VCaP (cell line): ENCODE measurements at regions not wholly inside any gene's neighbourhood (a gene's known extent, or its start where the extent isn't known, plus 50 kb on each side); places are given as distances from the start of the nearest gene placed in this dataset.

ENCODE experiments used
- H3K27ac ChIP-seq: fragments of 450-650 bp; 2 replicates; pipeline ENCODE4 v1.5.1; 2017
- TF ChIP-seq, protein P1 (sequence below): fragments of 450-650 bp; conservative IDR thresholded peaks from 2 replicates; pipeline ENCODE4 v1.5.1; 2017; ENCODE audit warnings: mild to moderate bottlenecking, moderate library complexity

DNA sequence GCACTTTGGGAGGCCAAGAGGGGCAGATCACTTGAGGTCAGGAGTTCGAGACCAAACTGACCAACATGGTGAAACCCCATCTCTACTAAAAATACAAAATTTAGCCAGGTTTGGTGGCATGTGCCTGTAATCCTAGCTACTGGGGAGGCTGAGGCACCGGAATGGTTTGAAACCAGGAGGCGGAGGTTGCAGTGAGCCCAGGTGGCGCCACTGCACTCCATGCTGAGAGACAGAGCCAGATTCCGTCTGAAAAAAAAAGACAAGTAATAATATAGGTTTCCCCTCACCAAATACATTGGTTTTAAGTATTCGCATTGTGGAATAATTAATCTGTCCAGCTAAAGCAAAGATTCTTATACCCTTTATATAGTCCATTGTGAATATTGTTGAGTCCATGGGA, 1544.6 kb downstream of the OLFM4 start:
- TF ChIP-seq, protein P1, sequence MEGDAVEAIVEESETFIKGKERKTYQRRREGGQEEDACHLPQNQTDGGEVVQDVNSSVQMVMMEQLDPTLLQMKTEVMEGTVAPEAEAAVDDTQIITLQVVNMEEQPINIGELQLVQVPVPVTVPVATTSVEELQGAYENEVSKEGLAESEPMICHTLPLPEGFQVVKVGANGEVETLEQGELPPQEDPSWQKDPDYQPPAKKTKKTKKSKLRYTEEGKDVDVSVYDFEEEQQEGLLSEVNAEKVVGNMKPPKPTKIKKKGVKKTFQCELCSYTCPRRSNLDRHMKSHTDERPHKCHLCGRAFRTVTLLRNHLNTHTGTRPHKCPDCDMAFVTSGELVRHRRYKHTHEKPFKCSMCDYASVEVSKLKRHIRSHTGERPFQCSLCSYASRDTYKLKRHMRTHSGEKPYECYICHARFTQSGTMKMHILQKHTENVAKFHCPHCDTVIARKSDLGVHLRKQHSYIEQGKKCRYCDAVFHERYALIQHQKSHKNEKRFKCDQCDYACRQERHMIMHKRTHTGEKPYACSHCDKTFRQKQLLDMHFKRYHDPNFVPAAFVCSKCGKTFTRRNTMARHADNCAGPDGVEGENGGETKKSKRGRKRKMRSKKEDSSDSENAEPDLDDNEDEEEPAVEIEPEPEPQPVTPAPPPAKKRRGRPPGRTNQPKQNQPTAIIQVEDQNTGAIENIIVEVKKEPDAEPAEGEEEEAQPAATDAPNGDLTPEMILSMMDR, result no peak
- H3K27ac ChIP-seq, result no peak overlapping the region

DNA sequence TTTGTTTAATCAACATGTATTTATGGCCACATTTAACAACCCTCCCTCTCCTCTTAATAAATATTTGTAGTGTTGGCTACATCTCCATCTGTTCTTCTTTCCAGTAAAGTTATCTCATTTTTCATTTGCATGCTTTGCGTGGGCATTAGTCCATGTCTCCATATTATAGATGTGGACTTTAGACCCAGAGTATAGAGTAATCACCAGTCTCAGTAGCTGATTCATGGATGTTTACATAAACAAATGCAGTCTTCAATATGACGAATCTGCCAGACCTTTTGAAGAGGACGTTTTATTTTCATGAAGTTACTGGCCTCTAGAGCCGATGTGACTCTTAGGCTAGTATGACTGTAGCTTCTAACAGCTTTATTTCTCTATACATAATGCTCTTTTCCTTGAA, 1546.2 kb downstream of the OLFM4 start:
- TF ChIP-seq, protein P1, result no peak
- H3K27ac ChIP-seq, result no peak overlapping the region

DNA sequence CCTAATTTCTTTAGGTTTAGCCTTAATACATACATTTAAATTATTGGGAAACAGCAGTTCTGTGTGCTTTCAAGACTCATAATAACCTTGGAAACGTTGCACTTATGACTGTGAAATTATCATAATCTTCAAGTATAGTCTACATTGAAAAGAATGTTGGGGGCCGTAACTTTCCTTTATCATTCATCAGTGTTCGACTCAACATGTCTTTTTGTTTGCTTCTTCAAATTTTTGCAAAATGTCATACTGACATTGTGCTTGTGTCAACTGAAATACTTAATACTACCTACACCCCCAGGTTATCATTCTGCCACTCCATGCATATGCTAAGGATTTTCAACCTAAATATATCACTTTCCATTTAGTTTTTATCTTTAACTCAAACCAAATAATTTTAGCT, 1562.9 kb downstream of the OLFM4 start:
- TF ChIP-seq, protein P1, result no peak
- no peak overlapping the region for H3K27ac ChIP-seq

DNA sequence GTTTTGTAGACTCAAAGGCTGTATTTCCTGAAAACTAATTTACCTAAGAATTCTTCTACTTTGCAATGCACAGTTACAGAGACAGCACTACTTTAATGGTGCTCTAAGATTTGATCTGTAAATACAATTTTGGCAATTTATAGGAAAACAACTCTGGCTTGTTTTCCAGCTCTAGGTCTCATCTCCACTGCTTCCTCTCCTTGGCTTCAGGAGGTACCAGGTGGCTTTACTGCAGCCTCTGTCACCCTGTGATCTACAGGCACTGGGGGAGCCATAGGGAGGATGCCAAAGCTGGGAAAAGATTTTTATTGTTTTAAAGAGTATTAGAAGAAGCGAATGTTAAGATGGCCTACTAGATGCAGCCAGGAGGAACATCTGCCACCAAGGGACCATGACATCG, 1563.6 kb downstream of the OLFM4 start:
- TF ChIP-seq, protein P1, result no peak
- no peak overlapping the region for H3K27ac ChIP-seq

DNA sequence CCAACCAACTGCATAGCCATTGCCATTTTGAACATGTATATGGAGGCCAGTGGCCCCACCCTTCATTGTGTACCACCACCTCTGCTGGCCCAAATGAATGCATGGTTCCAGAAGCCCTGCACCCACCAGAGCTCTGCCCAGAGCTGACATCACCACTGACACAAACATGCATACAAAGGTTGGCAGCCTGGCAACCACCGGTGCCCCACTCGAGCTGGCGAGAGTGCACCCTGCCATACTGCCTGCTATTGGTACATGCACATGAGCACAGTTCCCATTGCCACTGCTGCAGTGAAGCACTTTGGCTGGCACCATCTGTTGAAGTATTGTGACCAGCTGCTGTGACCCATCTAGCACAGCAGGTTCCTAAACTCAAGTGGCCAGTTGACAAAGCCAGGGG, 1564.9 kb downstream of the OLFM4 start:
- no peak overlapping the region for H3K27ac ChIP-seq
- TF ChIP-seq, protein P1, result no peak

DNA sequence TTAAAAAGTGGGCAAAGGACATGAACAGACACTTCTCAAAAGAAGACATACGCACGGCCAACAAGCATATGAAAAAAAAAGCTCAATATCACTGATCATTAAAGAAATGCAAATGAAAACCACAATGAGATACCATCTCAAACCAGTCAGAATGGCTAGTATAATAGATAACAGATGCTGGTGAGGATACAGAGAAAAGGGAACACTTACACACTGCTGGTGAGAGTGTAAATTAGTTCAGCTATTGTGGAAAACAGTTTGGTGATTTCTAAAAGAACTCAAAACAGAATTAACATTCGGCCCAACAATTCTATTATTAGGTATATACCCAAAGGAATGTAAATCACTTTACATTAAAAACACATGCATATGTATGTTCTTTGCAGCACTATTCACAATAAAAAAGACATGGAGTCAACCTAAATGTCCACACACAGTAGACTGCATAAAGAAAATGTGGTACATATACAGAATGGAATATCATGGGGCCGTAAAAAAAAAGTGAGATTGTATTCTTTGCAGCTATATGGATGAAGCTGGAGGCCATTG, 1569.0 kb downstream of the OLFM4 start:
- TF ChIP-seq, protein P1, result no peak
- H3K27ac ChIP-seq, result no peak overlapping the region

DNA sequence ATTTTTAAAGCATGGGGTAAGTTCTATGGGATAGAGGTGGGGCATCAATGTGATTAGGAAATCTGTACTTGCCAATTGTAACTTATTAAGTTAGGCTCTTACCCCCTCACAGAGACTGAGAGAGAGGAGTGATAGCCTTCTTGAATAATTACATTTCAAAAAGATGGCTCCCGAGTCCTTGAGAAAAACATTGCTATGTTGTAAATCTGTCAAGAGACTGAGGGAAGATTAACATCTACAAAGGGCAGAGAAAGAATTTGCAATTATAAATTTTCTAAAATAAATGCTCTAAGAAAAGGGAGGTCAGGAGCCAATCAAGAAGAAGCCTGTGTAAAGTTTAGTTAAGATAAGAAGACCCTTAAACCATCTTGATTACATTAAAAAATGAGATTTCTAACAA, 1570.8 kb downstream of the OLFM4 start:
- no peak overlapping the region for H3K27ac ChIP-seq
- TF ChIP-seq, protein P1, result no peak
